Mesendoderm (in vitro differentiated cells): ENCODE measurements at regions not wholly inside any gene's neighbourhood (a gene's known extent, or its start where the extent isn't known, plus 50 kb on each side); places are given as distances from the start of the nearest gene placed in this dataset.
"Not testable (repeated sequence)": the region's sequence is repeated elsewhere in the genome, so short reads cannot be mapped to it uniquely, and the experiment has no call there.

Experiments
- DNase-seq: peaks from one replicate; pipeline ENCODE4 v3.0.0; 2013
- H2AK5ac ChIP-seq: 2 replicates; pipeline ENCODE4 v1.6.1; 2013; ENCODE audit warnings: low read length, inconsistent platforms
- H2BK120ac ChIP-seq: 2 replicates; pipeline ENCODE4 v1.6.1; 2013; ENCODE audit warnings: low read depth, mild to moderate bottlenecking, low read length, moderate library complexity, mixed read lengths
- H2BK15ac ChIP-seq: replicated peaks from 2 replicates; pipeline ENCODE4 v1.6.1; 2013; ENCODE audit warnings: low read depth, mild to moderate bottlenecking, moderate library complexity
- H2BK5ac ChIP-seq: 2 replicates; pipeline ENCODE4 v1.6.1; 2013; ENCODE audit warnings: low read length, inconsistent platforms
- H3K18ac ChIP-seq: 2 replicates; pipeline ENCODE4 v1.6.1; 2013; ENCODE audit warnings: mild to moderate bottlenecking, low read length, mixed read lengths
- H3K23ac ChIP-seq: one replicate; pipeline ENCODE4 v1.6.1; 2013; ENCODE audit warnings: low read length
- H3K27ac ChIP-seq: 2 replicates; pipeline ENCODE4 v1.5.1; 2013; ENCODE audit warnings: low read depth, mild to moderate bottlenecking, inconsistent platforms, low read length, moderate library complexity
- H3K27me3 ChIP-seq: 2 replicates; pipeline ENCODE4 v1.6.1; 2013; ENCODE audit warnings: low read length, control low read depth, mild to moderate bottlenecking, inconsistent platforms; ENCODE audit not compliant: insufficient read depth, poor library complexity
- H3K36me3 ChIP-seq: 2 replicates; pipeline ENCODE4 v1.6.1; 2013; ENCODE audit warnings: low read length, inconsistent platforms; ENCODE audit not compliant: control insufficient read depth, insufficient read depth
- H3K4ac ChIP-seq: one replicate; pipeline ENCODE4 v1.6.1; 2013; ENCODE audit warnings: low read depth, mild to moderate bottlenecking, low read length, moderate library complexity
- H3K4me1 ChIP-seq: 2 replicates; pipeline ENCODE4 v1.6.1; 2013; ENCODE audit warnings: low read depth, low read length, inconsistent platforms; ENCODE audit not compliant: control insufficient read depth
- H3K4me2 ChIP-seq: 2 replicates; pipeline ENCODE4 v1.6.1; 2013; ENCODE audit warnings: low read length
- H3K4me3 ChIP-seq: 2 replicates; pipeline ENCODE4 v1.5.1; 2013; ENCODE audit warnings: mild to moderate bottlenecking, low read length
- H3K56ac ChIP-seq: one replicate; pipeline ENCODE4 v1.6.1; 2013; ENCODE audit warnings: low read length
- H3K79me1 ChIP-seq: 2 replicates; pipeline ENCODE4 v1.6.1; 2013; ENCODE audit warnings: low read length, inconsistent platforms
- H3K79me2 ChIP-seq: 2 replicates; pipeline ENCODE4 v1.6.1; 2013; ENCODE audit warnings: mild to moderate bottlenecking, low read length; ENCODE audit not compliant: control insufficient read depth, insufficient read depth
- H3K9ac ChIP-seq: 2 replicates; pipeline ENCODE4 v1.6.1; 2013; ENCODE audit warnings: low read length, inconsistent platforms
- H4K5ac ChIP-seq: one replicate; pipeline ENCODE4 v1.6.1; 2013; ENCODE audit warnings: low read length
- H4K8ac ChIP-seq: one replicate; pipeline ENCODE4 v1.6.1; 2013; ENCODE audit warnings: low read depth, mild to moderate bottlenecking, control low read depth, low read length, moderate library complexity
- WGBS: extraction: QIAGEN DNeasy Blood & Tissue Kit; methylation state at CpG from one replicate; pipeline ENCODE4 v1.1.7; 2013; ENCODE audit warnings: low lambda C conversion rate, missing lambda C conversion rate; ENCODE audit not compliant: insufficient coverage; ENCODE audit errors: extremely low coverage; 5-methylcytosine and 5-hydroxymethylcytosine counted together

DNA sequence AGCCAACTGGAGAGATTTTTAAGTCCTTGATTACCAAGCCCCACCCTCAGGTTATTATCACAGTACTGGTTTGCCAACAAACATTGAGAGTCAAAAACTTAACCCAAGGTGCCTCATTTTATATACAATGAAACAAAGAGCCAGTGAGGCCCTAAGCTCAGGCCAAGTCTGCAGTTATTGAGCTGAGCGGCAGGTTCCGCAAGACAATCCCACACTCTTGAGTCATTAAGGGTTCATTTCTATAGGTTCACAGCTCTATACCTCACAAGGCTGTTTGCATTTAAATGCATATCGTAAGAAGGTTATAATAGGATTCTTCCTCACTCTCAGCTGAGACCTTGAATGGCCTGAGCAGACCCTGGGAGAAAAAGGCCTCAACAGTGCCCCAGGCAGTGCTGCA, 268.4 kb upstream of the RGPD4 start:
- Histone ChIP-seq H3K4me3 (no peak overlapping the region), H2BK15ac (no peak overlapping the region), H3K4me1 (no peaks in the 10 kb centered on the region), H2BK5ac (no peak overlapping the region), H2BK120ac (no peak overlapping the region), H3K9ac (no peak overlapping the region), H3K18ac (no peak overlapping the region), H3K79me2 (no peaks in the 10 kb centered on the region), H4K8ac (no peak overlapping the region), H2AK5ac (no peak overlapping the region), H3K4ac (no peak overlapping the region), H3K36me3 (no peaks in the 10 kb centered on the region), H3K56ac (no peak overlapping the region), H3K23ac (no peak overlapping the region), H3K27me3 (no peaks in the 10 kb centered on the region), H3K4me2 (no peak overlapping the region), H3K27ac (no peak overlapping the region), H4K5ac (no peak overlapping the region), H3K79me1 (no peaks in the 10 kb centered on the region)
- no CpG with 5 or more reads among the region's 3 CpGs for WGBS
- no peak for DNase-seq

GRCh38 chr2:107569496-107569895, 257.2 kb upstream of the RGPD4 start:
- no peak overlapping the region for H3K27ac ChIP-seq

GRCh38 chr2:107570876-107571275, 255.8 kb upstream of the RGPD4 start:
- H3K36me3 ChIP-seq: no peaks in the 10 kb centered on the region
- no peak overlapping the region for H3K4me2 ChIP-seq
- no peaks in the 10 kb centered on the region for H3K27me3 ChIP-seq
- H4K8ac ChIP-seq: no peak overlapping the region
- H2BK5ac ChIP-seq: no peak overlapping the region
- no peak overlapping the region for H3K4me3 ChIP-seq
- H2BK15ac ChIP-seq: no peak overlapping the region
- H3K23ac ChIP-seq: no peak overlapping the region
- WGBS: no CpG with 5 or more reads among the region's 1 CpG
- H3K4ac ChIP-seq: no peak overlapping the region
- no peak for DNase-seq
- no peak overlapping the region for H3K56ac ChIP-seq
- H2BK120ac ChIP-seq: no peak overlapping the region
- no peak overlapping the region for H3K27ac ChIP-seq
- no peak overlapping the region for H3K18ac ChIP-seq
- H4K5ac ChIP-seq: no peak overlapping the region
- no peak overlapping the region for H2AK5ac ChIP-seq
- H3K9ac ChIP-seq: no peak overlapping the region
- H3K79me2 ChIP-seq: no peaks in the 10 kb centered on the region
- no peaks in the 10 kb centered on the region for H3K4me1 ChIP-seq
- H3K79me1 ChIP-seq: no peaks in the 10 kb centered on the region

More at GRCh38 chr2:107569496-107569895, 257.2 kb upstream of the RGPD4 start:
- no peak overlapping the region for H2BK5ac ChIP-seq
- H4K5ac ChIP-seq: no peak overlapping the region
- H2BK15ac ChIP-seq: no peak overlapping the region
- no peak overlapping the region for H3K4me2 ChIP-seq
- H3K18ac ChIP-seq: no peak overlapping the region
- no CpG with 5 or more reads among the region's 1 CpG for WGBS
- no peaks in the 10 kb centered on the region for H3K36me3 ChIP-seq
- no peaks in the 10 kb centered on the region for H3K27me3 ChIP-seq
- H3K9ac ChIP-seq: no peak overlapping the region
- H3K4ac ChIP-seq: no peak overlapping the region
- H3K79me2 ChIP-seq: no peaks in the 10 kb centered on the region
- no peak overlapping the region for H2BK120ac ChIP-seq
- H4K8ac ChIP-seq: no peak overlapping the region
- no peaks in the 10 kb centered on the region for H3K4me1 ChIP-seq
- no peak overlapping the region for H2AK5ac ChIP-seq
- no peak overlapping the region for H3K23ac ChIP-seq
- no peaks in the 10 kb centered on the region for H3K79me1 ChIP-seq
- peak; percentile 73 for DNase-seq
- no peak overlapping the region for H3K56ac ChIP-seq
- no peak overlapping the region for H3K4me3 ChIP-seq

DNA sequence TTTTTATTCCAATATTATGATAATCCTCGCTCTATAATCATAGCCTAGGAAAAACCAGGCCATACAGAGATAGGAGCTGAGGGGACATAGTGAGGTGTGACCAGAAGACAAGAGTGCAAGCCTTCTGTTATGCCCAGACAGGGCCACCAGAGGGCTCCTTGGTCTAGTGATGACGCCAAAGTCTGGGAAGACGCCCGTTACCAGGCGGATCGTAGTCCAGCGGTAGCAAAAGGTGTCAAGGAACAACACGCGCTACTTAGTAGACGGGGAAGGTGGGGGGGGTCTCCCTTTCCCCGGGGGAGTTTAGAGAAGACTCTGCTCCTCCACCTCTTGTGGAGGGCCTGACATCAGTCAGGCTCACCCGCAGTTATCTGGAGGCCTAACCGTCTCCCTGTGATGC, 253.8 kb upstream of the RGPD4 start:
- H3K79me1 ChIP-seq, H2BK15ac ChIP-seq, H3K27me3 ChIP-seq, H3K79me2 ChIP-seq, H4K5ac ChIP-seq, H3K4me3 ChIP-seq, H3K23ac ChIP-seq, H3K9ac ChIP-seq, H2BK120ac ChIP-seq, H2AK5ac ChIP-seq, H3K27ac ChIP-seq, H2BK5ac ChIP-seq, H3K4ac ChIP-seq, H4K8ac ChIP-seq, H3K56ac ChIP-seq, H3K18ac ChIP-seq, H3K36me3 ChIP-seq, H3K4me2 ChIP-seq, H3K4me1 ChIP-seq: not testable (repeated sequence)
- DNase-seq: peak; percentile 56
- WGBS: no CpG with 5 or more reads among the region's 13 CpGs

DNA sequence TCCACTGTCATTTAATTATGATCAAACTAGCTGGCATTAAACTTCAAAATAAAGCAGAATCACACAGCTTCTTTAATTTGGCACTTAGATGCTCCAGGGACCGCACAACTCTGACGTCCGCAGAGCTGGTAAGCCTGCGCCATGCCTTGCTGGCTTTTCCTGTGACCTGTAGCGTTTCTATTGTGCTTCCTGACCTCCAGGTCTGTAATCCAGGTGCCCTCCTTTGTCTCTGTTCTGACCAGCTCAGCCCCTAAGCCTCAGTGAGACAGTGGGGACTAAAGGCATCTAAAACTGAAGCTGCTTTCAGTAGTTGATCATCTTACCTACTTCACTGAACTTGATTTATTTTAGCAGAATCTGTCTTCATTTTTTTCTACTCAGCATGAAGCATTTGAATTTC, 249.7 kb upstream of the RGPD4 start:
- no peak overlapping the region for H4K5ac ChIP-seq
- no peak overlapping the region for H3K9ac ChIP-seq
- H2AK5ac ChIP-seq: no peak overlapping the region
- no peaks in the 10 kb centered on the region for H3K79me1 ChIP-seq
- no peaks in the 10 kb centered on the region for H3K27me3 ChIP-seq
- H3K27ac ChIP-seq: no peak overlapping the region
- no peak overlapping the region for H3K4me2 ChIP-seq
- no peak overlapping the region for H2BK5ac ChIP-seq
- H3K79me2 ChIP-seq: no peaks in the 10 kb centered on the region
- H3K4ac ChIP-seq: no peak overlapping the region
- no peaks in the 10 kb centered on the region for H3K4me1 ChIP-seq
- no peak overlapping the region for H3K4me3 ChIP-seq
- no peaks in the 10 kb centered on the region for H3K36me3 ChIP-seq
- H2BK15ac ChIP-seq: no peak overlapping the region
- H3K23ac ChIP-seq: no peak overlapping the region
- no peak overlapping the region for H4K8ac ChIP-seq
- no CpG with 5 or more reads among the region's 5 CpGs for WGBS
- DNase-seq: no peak
- no peak overlapping the region for H3K56ac ChIP-seq
- H3K18ac ChIP-seq: no peak overlapping the region
- H2BK120ac ChIP-seq: no peak overlapping the region

DNA sequence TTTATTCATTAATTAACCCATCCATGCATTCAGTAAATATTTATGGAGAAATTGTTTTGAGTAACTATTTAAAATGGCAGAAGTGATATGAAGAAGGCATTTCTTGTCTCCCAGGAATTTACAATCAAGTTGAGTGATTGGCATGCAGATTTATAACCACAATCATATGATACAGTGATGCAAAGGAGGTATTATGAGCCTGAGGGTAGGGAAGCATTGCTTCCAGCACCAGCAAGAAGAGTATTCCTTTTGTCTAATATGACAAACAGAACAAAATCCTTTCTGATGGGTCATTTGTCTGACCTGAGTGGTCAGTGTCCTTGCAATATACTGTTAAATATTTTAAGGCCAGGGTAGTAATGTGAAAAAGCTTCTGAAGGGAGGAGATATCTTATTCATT, 244.2 kb upstream of the RGPD4 start:
- no peaks in the 10 kb centered on the region for H3K4me1 ChIP-seq
- no peaks in the 10 kb centered on the region for H3K79me1 ChIP-seq
- no peak overlapping the region for H4K8ac ChIP-seq
- H3K9ac ChIP-seq: no peak overlapping the region
- no peak for DNase-seq
- no peak overlapping the region for H3K18ac ChIP-seq
- H3K4me2 ChIP-seq: no peak overlapping the region
- no peak overlapping the region for H3K27ac ChIP-seq
- H3K56ac ChIP-seq: no peak overlapping the region
- H2BK120ac ChIP-seq: no peak overlapping the region
- no peak overlapping the region for H2BK15ac ChIP-seq
- no peaks in the 10 kb centered on the region for H3K79me2 ChIP-seq
- H3K4ac ChIP-seq: no peak overlapping the region
- no peak overlapping the region for H2BK5ac ChIP-seq
- H3K4me3 ChIP-seq: no peak overlapping the region
- H3K27me3 ChIP-seq: no peaks in the 10 kb centered on the region
- no peak overlapping the region for H3K23ac ChIP-seq
- no peak overlapping the region for H4K5ac ChIP-seq
- H2AK5ac ChIP-seq: no peak overlapping the region
- H3K36me3 ChIP-seq: no peaks in the 10 kb centered on the region
